GM19238 (cell line): ENCODE measurements at regions not wholly inside any gene's neighbourhood (a gene's known extent, or its start where the extent isn't known, plus 50 kb on each side); places are given as distances from the start of the nearest gene placed in this dataset.

Experiments
- DNase-seq: peaks from one replicate; pipeline ENCODE4 v3.0.0; 2011; ENCODE audit warnings: low spot score; ENCODE audit not compliant: insufficient read length

DNA sequence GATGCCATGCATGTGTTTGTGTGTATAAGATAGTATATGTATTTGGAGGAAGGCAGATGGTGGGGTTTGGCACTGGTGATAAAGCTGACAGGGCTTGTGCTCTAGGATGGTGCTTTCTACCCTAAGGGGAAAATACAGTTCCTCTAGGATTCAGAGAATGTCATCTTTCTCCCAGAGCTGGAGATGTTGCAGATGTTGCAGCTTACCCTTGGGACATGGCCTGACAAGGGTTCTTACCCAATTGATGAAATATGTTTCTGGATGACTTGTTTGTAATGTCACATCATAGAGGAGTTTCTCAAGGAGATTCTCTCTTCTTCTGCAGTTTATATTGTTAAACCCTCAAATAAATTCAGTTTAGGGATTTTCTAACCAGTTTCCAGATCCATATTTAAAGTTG lies 52.5 kb upstream of the PITX2 start:
- no peak for DNase-seq

- DNase-seq, result no peak
Measured at GRCh38 chr4:110676241-110676640, 53.4 kb upstream of the PITX2 start.

DNA sequence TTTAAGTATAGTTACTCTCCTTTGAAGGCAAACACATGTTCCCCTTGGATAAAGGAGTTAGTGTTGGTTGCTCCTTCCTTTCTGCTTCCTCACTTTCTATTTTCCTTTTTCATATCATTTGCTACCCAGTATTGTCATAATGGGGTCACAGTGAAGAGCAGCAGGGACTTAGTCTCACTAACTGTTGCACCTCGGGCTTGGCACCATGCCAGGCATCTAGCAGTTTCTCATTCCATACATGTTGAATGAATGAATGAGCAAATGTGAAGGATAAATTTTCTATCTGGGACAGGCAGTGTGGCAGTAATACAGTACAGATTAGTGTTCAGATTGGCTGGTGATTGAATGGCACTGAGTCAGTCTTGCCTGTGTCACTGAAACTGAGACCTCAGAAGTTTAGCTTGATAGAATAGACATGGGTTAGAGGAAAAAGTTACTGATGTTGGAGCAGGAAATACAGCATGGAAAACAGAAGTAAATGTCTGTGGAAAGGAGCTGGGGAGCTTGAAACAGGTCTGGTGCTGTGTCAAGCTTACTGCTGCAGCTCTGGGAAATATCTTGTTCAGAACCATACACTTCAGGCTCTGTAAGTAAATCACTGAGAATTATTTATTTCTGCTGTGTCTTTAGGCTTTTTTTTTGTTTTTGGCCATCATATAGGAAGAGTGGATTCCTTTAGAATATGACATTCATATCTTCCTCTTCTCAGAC lies 55.8 kb upstream of the PITX2 start:
- DNase-seq, result no peak

- no peak for DNase-seq
Measured at GRCh38 chr4:110680265-110680664, 57.4 kb upstream of the PITX2 start.

DNA sequence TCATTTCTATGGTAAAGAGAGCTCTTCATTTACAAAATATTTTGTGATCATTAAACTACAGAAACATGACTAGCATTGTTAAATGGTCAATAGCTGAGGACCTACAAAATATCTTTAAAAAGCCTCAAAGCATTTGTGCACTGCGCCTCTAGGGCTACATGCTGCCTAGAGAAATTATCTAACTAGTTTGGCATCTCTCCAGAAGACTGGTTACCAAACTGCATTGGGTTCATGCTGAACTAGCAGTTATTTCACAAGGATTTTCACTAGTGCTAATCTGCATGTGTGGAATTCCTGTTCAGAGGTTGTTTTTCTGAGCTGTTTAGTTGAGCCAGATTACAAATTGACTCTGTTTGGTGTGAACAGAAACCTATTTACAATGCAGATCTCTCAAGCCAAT lies 58.5 kb upstream of the PITX2 start:
- no peak for DNase-seq

GRCh38 chr4:110682311-110682710 lies 59.4 kb upstream of the PITX2 start:
- no peak for DNase-seq

DNA sequence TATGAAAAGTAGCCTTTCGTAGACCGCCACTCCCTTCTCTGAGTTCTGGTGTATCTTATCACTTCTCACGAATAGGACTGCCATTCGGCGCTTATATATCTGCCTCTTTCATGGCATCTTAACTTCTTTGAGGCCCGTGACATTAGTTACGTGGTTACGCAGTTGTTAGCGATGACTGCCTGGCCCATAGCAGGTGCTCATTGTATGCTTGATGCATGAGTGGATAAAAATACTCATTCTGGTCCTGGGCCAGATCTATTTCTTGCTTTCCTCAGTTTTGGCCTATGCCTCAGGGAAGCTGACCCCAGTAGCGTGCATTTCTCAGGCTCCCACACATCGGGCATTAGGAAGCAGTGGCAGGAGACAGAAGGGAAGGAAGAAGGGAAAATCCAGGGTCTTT lies 60.7 kb upstream of the PITX2 start:
- no peak for DNase-seq

DNA sequence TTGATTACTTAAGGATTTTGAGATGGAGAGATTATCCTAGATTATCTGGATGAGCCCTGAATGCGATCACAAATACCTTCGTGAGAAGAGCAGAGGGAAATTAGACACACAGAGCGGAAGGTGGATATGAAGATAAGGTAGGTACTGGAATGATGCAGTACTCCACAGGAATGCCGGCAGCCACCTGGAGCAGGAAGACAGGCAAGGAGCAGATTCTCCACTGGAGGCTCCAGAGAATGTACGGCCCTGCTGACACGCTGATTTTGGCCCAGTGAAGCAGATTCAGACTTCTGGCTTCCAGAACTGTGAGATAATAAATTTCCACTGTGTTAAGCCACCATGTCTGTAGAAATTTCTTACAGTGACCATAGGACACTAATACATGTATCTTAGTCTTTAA lies 79.4 kb upstream of the PITX2 start:
- DNase-seq, result no peak

DNA sequence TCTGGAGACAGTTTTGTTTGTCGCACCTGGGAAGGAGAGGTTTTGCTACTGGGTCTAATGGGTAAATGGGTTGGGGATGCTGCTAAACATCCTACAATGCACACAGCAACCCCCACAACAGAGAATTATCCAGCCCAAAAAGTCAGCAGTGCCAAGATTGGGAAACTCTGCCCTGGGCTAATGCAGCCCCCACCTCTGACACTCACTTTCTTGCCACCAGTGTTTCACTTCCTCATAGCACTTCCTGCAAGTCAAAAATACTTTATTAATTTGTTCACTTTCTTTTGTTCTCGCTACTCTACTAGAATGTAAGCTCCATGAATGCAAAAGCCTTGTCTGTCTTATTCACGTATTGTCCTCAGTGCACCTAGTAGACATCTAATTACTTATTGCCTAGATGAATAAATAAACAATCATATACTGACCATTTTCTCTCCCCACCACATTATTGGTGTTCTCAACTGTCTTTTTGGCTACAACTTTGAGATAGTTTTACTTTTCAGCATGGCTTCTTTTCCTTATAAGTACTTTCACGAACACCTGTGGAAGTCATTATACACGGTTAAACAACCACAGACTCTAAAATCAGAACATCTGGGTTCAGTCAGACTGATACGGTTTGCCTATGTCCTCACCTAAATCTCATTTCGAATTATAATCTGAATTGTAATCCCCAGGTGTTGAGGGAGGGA lies 82.0 kb upstream of the PITX2 start:
- no peak for DNase-seq

GRCh38 chr4:110705440-110705782 lies 82.5 kb upstream of the PITX2 start:
- no peak for DNase-seq

GRCh38 chr4:110710070-110710469 lies 87.2 kb upstream of the PITX2 start:
- no peak for DNase-seq

DNA sequence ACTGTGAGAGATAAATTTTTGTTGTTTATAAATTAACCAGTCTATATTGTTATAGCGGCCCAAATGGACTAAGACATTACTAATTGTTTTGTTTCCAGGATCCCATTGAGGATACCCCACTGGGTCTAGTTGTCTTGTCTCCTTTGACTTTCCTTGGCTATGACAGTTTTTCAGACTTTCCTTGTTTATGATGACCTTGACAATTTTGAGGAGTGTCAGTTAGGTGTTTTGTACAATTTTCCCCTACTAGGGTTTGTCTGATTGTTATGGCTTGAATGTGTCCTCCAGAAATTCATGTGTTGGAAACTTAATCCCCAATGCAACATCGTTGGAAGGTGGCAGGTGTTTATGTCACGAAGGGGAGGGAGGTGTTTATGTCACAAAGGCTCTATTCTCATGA lies 89.6 kb upstream of the PITX2 start:
- DNase-seq, result no peak

DNA sequence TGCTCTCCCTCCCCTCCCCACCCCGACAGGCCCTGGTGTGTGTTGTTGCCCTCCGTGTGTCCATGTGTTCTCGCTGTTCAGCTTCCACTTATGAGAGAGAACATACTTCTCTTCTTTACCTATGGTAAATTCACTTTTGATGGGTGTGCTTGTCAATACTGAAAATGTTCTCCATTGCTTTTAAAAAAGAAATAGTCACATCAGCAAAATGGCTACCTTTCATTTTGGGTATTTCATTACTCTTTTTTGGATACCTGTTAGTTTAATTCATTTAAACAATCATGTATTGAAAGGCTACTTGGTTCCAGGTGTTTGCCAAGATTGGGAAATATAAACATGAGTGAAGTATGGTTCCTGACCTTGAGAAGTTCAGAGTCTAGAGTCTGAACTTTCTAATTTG lies 107.4 kb upstream of the PITX2 start:
- DNase-seq, result no peak

DNA sequence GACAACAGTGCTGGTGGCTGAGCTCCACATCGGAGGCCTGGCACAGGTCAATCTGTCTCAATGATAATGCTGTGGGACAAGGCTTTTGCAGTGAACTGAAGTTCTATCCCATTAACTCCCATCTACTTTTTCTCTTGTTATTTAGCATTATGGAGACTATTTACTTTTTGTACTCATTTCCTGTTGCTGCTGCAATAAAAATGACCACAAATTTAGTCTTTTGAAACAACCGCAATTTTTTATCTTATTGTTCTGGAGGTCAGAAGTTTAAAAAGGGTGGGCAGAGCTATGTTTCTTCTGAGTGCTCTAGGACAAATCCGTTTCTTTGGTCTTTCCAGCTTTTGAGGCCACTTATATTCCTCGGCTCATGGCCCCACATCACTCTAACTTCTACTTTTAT lies 111.0 kb upstream of the PITX2 start:
- DNase-seq, result no peak

- DNase-seq, result no peak
Measured at GRCh38 chr4:110735686-110736085, 112.8 kb upstream of the PITX2 start.

DNA sequence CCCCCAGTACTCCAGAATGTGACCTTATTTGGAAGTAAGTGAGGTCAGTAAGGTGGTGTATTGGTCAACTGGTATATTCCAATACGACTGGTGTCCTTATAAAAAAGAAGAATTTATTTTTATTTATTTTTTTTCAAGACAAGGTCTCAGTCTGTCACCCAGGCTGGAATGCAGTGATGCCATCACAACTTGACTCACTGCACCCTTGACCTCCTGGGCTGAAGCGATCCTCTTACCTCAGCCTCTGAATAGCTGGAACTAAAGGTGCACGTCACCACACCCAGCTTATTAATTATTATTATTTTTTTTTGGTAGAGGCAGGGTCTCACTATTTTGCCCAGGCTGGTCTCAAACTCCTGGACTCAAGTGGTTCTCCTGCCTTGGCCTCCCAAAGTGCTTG lies 115.1 kb upstream of the PITX2 start:
- no peak for DNase-seq

GRCh38 chr4:110742143-110742542 lies 119.3 kb upstream of the PITX2 start:
- no peak for DNase-seq

- no peak for DNase-seq
Measured at GRCh38 chr4:110748071-110748470, 125.2 kb upstream of the PITX2 start.

DNA sequence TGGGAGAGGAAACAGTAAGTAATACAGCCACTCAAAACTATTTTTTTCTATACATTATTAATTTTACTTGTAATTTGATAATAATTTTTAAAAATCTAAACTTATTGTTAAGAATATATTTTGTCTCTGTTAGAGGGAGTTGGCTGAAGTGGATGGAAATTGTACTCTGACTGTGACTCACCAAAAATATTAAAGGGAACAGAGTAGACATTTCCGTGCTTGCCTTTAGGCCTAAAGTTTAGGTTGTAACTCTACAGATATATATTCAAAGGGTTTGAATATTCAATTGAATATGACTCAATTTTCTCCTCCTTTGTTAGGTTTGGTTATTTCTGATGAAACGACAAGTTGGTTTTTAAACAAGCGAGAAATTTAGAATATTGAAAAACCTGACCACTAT lies 128.3 kb upstream of the PITX2 start:
- no peak for DNase-seq

DNA sequence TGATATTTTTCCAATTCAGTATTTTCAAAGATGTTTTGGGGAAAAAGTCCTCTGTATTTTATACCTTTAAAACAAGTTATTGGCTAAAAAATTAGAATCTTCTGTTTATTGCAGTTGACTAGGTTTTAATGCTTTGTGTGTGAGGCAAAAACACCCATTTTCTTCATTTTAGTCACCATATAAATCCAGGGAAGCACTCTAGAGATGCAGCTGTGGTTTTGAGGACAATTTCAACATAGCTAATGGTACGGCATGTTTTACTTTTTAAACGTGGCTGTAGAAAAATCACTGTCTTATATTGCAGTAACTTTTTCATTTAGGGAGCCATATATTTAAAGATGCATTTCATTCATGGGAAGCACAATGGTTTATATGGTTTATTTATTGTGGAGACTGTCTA lies 129.1 kb upstream of the PITX2 start:
- no peak for DNase-seq

- DNase-seq, result no peak
Measured at GRCh38 chr4:110753466-110753865, 130.6 kb upstream of the PITX2 start.

DNA sequence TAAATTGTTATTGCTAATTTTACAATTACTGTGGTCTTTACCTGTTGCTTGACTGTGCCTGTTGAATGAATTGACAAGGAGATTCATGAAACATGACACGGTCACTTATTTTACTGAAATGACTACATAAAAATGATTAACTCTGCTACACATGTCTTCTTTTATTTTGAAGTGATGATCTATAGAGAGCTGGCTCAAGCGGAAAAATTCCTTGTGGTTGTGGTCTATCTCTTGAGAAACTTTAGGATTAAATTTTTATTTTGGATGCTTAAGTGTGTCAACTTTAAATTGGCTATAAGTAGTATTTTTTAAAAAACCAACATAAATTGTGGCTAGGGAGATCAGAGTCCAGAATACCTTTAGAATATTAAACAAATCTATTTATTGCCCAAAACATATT lies 131.8 kb upstream of the PITX2 start:
- DNase-seq, result no peak

GRCh38 chr4:110769578-110769977 lies 146.7 kb upstream of the PITX2 start:
- DNase-seq, result no peak
